SHP77 treated with DMSO at 0.1 percent for 48 hours (cell line): ENCODE measurements at regions not wholly inside any gene's neighbourhood (a gene's known extent, or its start where the extent isn't known, plus 50 kb on each side); places are given as distances from the start of the nearest gene placed in this dataset.
A peak's percentile ranks its signal among the peaks of the same experiment; 100 is the strongest.

ENCODE experiments used
- DNase-seq: peaks from one replicate; lab custom pipeline; 2025; lab: John Stamatoyannopoulos, UW

GRCh38 chr15:37789397-37789786 is 145.0 kb upstream of the TMCO5A start:
- DNase-seq, result peak; percentile 42

GRCh38 chr15:37789881-37790280 is 144.6 kb upstream of the TMCO5A start:
- DNase-seq, result no peak

DNA sequence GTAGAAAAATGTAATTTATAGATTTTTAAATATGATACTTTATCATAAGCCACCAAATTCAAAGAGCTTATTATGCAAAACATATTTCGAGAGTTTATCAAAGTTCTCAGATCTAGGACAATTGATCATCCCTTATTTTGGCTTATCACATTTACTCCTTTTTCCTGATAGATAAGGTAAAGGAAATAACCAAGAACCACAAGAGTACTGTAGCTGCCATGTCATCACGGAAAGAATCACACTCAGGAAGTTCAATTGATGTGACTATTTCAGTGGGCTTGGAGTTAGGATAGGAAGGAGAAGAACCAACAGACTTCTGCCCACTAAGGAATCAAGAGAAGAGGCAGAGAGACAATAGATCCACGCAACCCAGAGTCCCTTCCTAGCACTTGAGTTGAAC is 142.7 kb upstream of the TMCO5A start:
- DNase-seq, result no peak

- no peak for DNase-seq
These were observed 142.1 kb upstream of the TMCO5A start for GRCh38 chr15:37792351-37792750.

DNA sequence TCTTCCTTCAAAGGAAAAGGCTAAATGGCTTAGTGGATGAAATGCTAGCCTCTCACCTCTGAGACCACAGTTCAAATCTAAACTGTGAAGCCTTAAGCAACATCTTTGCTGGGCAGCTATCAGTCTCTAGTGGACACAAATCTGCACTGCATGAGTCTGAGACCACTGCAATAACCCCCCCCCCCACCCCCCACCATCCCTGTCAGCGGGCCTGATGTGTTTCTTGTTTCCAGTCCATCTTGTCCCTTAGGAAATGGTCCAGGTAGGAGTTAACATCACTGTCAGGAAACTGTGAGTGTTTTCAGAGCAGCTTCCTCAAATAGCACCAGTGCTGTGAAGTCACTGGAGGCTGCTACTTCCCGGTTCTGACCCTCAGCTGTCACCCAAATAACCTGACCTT is 140.6 kb upstream of the TMCO5A start:
- DNase-seq, result no peak

- DNase-seq, result no peak
These were observed 139.5 kb upstream of the TMCO5A start for GRCh38 chr15:37794947-37795346.

DNA sequence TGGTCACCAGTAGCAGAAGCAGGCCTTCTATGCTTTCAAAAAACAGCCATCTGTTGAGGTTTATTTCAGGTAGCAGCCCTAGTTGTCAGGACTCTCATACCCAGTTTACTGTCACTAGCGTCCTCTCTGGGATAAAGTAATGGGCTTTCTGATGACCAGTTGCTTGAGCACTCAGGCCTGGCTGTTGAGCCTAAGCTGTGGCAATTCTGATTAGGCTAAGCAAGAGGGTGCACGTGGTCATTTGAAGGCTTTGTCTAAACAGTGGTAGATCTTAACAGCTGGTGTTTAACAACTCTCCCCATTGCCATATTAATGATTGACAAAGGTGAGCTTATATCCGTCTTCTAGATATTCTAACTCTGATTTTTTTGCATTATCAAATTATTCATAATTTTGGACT is 132.9 kb upstream of the TMCO5A start:
- DNase-seq, result no peak

DNA sequence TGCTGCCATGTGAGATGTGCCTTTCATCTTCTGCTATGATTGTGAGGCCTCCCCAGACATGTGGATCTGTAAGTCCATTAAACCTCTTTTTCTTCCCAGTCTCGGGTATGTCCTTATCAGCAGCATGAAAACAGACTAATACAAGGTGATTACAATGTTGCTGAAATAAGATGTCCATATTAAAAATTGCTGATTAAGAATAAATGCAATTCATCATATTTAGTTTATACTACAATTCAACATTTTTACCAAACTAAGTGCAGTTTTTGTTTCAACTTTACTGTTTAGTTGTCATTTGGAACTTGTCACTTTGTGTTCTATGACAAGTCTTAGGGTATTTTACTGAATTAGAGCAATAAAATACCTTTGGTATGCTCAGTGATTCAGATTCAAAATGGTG is 127.6 kb upstream of the TMCO5A start:
- DNase-seq, result no peak

DNA sequence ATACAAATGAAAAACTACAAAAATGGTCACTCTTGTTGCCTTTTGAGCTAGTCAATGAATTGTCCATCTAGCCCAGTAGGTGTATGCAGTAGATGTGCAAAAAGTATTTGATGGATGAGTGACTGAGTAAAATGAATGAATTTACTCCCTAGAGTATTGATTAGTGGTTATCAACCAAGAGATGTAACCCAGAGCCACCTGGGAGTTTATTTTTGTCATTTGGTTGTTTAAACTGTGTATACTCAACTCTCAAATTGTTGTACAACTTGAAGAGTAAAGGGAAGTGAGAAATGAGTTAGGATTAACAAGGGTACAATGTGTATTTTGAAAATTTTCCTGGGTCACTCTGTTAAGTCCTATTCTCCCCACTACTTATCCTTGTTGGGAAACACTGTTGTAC is 124.1 kb upstream of the TMCO5A start:
- no peak for DNase-seq

DNA sequence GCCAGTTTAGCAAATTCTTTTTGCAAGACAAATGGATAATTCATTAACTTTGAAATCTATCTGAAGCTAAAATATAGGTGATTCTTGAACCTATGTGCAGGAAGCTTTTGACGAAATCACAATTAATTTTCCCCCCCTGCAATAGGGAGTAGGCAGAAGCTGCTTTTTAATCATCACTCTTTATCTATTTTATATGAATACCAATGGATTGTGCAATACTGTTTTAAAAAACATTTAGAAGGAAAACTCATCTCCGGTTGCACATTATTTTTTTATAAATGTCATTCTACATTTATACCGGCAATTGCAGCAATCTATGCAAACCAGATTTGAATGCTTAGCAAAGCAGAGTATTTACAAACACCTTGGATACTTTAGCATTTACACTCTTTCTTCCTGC is 121.1 kb upstream of the TMCO5A start:
- DNase-seq, result no peak

- no peak for DNase-seq
These were observed 119.5 kb upstream of the TMCO5A start for GRCh38 chr15:37814847-37815515.

GRCh38 chr15:37818152-37818677 is 116.2 kb upstream of the TMCO5A start:
- DNase-seq, result no peak

DNA sequence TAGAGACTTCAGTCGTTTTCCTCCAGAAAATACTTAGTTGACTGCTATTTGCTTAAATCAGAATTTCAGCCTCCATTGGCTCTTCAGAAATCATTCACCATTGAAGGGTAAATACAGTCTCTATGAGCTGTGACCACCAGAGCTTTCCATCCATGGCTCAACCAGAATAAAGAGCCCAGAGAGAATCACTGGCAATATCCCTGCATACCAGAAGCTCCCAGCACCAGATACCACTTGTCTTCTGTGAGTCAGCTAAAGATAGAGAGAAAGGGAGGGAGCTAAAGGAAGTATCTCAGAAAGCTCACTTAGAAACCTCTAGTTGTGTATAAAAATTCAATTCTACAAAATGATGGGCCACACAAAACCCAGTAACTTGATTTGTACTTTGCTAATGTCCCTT is 115.2 kb upstream of the TMCO5A start:
- no peak for DNase-seq

DNA sequence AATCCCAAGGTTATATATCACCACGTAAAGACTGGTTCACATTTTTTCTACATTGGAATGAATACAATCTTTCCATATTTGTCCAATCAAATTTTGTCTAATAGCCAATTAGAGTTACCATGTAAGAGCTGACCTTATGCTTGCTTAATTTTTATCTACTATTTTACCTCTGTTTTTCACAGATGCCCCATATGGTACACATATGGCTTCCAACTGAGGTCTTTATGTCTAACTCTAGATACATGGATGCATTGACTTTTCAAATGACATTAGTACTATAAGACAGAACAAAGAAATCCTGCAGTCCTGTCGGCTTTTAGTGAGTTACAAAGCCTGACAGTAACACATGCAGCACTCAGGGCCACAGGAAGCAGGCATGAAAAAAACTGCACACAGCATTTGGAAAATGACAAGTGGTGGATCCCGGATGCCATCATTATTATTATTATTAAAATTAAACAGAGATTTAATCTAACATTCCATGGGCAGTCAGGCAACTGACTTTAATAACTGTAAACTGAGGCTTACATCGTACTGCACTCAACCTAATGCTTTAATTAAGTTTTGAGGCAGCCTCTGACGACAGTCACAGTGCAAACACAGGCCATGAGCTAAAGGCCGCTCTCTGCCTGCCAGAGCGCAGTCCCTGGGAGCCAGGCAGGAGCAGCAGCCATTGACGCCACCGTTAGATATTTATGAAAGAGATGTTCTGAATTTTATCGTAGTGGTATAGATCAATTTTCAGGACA is 113.9 kb upstream of the TMCO5A start:
- no peak for DNase-seq

DNA sequence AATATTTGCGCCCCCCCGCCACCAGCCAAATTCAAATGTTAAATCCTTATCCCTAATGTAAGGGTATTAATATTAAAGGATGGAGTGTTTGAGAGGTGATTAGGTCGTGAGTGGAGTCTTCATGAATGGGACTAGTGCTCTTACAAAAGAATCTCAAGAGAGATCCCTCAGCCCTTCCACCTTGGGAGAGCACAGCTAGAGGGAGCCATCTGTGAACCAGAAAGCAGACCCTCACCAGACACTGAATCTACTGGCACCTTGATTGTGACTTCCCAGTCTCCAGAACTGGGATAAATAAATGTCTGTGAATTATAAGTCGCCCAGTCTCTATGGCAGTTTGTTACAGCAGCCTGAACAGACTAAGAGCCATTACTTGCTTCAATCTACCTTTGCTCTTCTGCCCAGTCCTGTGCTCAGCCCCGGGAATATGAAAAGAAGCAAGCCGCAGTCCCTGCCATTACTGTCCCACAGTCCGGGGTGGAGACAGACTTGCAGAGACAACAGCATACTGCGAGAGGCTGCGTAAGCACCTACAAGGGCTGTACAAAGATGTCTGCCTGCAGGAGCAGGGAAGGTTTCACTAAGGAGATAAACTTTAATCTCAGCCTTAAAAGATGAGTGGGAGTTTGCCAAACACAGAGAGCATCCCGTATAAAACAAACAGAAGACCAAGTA is 110.7 kb upstream of the TMCO5A start:
- DNase-seq, result no peak

GRCh38 chr15:37824717-37825382 is 109.6 kb upstream of the TMCO5A start:
- DNase-seq, result no peak

- no peak for DNase-seq
These were observed 97.2 kb upstream of the TMCO5A start for GRCh38 chr15:37837276-37837675.

GRCh38 chr15:37847776-37848175 is 86.7 kb upstream of the TMCO5A start:
- no peak for DNase-seq

DNA sequence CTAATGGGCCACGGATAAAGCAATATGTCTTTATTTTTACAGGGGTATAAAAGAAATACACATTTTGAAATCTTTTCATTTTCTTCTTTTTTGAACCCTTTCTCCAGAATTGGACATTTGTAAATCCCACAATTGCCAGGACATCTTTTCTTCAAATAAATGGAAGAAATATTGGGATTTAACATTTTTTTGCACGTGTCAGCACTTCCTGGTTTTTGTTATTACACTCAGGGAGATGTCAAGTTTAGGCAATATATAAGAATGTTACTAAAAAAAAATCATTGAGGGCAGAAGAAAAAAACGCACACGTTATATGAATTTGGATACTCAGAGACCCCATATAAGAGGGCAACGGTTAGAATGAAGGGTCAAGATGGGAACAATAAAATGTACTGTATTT is 78.3 kb upstream of the TMCO5A start:
- no peak for DNase-seq

GRCh38 chr15:37860896-37861295 is 73.5 kb upstream of the TMCO5A start:
- DNase-seq, result no peak

DNA sequence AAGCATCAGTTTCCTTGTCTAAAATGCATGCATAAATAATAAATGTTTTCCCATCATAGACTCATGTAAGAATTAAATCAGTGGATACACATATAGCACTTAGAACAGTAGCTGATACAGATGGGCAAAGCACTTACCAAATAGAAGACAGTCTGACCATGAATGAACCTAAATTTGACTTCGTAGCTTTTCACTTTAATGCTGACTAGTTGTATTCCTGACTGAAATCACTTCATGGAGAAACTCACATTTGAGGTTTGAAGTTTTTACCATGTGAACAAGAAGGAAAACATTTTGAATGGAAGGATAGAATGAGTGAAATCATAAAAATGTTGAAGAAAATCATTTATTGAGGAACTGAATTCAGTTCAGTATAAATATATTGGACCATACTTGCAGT is 68.8 kb upstream of the TMCO5A start:
- no peak for DNase-seq

GRCh38 chr15:37870711-37871110 is 63.7 kb upstream of the TMCO5A start:
- DNase-seq, result no peak

GRCh38 chr15:37872661-37873060 is 61.8 kb upstream of the TMCO5A start:
- DNase-seq, result no peak
